GM19395 (cell line): ENCODE measurements at regions not wholly inside any gene's neighbourhood (a gene's known extent, or its start where the extent isn't known, plus 50 kb on each side); places are given as distances from the start of the nearest gene placed in this dataset.

ENCODE experiments used
- ATAC-seq: cut with Tn5 transposase; IDR thresholded peaks from one replicate; pipeline ENCODE4 v1.9.1; 2021; ENCODE audit warnings: mild to moderate bottlenecking, moderate library complexity; ENCODE audit not compliant: unreplicated experiment

GRCh38 chr10:118537623-118538022, 57.8 kb downstream of the PRLHR start:
- no peak for ATAC-seq

GRCh38 chr10:118534136-118534535, 61.3 kb downstream of the PRLHR start:
- ATAC-seq: no peak

- ATAC-seq: no peak
Observed at GRCh38 chr10:118531105-118531852, 64.2 kb downstream of the PRLHR start.

DNA sequence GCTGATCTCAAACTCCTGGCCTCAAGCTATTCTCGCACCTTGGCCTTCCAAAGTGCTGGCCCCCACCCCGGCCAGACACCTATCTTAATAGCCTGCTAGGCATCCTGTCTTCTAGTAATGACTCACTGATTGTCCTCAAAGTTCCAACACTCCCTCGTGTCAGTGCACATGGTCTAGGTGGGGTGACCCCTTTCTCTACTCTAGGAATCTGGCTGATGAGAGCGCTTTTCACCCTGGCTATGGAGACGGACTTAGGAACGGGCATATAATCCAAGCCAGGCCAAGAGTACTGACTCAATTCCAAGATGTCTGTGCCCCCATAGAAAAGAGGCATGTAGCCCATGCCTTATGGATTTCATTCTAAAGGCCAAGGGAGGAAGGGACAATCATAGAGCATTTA, 67.0 kb downstream of the PRLHR start:
- no peak for ATAC-seq

GRCh38 chr10:118523775-118524174, 71.7 kb downstream of the PRLHR start:
- no peak for ATAC-seq

DNA sequence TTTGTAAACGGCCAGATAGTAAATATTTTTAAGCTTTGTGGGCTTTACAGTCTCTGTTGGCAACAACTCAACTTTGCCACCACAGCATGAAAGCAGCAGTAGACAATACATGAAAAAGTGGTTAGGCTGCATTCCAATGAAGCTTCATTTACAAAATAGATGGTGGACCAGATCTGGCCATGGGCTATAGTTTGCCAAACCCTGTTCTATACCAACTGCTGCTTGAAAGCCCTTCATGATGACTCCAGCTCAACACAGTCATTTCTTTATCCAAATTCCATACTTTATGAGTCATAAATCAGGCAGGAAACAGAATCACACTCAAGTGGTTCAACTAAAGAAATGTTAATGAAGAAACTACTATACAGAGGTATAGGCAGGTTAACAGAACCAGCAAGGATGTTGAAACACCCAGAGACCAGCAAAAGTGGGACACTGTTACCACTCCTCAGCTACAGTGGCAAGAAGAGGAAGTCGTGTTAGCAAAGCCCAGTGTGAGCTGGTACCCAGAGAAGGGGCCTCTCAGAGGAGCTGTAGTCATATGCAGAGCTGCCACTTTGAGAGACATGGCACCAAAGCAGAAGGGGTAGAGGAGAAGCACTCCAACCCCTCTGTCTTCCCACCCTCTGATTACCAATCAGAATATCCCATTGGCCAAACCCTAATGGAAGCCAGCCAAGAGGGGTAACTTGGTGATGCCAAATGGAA, 72.5 kb downstream of the PRLHR start:
- ATAC-seq: no peak

- ATAC-seq: no peak
Observed at GRCh38 chr10:118521415-118522117, 73.9 kb downstream of the PRLHR start.

GRCh38 chr10:118520116-118520742, 75.2 kb downstream of the PRLHR start:
- no peak for ATAC-seq

GRCh38 chr10:118518095-118518494, 77.4 kb downstream of the PRLHR start:
- no peak for ATAC-seq

DNA sequence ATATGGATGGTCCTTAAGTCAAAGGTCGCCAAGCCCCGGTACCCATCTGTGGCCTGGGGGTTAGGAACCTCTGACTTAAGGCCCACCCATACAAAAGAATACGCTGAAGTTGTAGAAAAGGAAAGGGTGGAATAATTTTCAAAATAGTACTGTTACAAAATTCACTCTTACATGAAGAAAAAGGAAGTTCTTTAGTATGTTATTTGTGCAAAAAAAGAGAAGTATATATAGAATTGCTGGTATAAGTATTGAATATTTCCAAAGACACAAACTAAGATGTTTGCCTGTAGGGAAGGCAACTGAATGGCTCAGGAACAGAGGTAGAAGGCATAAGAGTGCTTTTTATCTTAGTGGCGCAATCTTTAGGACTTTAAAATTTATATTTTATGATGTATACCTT, 78.7 kb downstream of the PRLHR start:
- ATAC-seq: no peak

- no peak for ATAC-seq
Observed at GRCh38 chr10:118513174-118513573, 82.3 kb downstream of the PRLHR start.

DNA sequence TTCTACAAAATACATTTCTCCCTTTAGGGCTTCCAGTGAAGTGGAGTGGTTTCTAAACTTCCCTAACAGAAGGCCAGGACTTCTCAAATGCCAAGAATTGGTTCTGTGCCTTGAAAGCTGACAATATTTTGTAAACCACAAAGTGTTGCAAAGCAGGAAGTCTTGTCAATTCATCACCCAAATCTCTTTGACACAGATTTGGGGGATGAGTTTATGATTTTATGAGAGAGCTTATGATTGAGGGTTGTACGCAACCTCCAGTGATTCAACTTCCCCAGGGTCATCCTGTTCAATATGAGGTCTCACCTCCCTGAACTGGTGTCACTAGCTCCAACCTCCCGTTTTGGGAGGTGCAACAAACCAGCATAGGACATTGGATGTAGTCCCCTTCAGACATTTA, 83.7 kb downstream of the PRLHR start:
- no peak for ATAC-seq

DNA sequence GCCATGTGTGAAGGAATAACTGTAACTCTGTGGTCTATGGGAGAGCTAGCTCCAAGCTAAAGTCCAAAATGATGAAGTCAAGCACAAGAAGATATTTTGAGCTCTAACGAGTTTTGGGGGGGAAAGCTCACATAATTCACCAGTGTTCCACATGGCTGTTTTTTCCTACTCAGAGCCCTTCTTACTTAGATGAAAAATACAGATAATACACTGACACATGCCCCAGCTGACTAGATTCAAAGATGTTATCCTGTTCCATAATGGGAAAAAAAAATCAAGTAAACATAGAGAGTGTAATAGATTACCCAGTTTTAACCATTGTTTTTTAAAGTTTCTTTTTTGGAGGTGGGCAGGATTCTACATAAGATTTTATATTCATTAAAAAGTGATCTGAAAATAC, 86.6 kb downstream of the PRLHR start:
- no peak for ATAC-seq

DNA sequence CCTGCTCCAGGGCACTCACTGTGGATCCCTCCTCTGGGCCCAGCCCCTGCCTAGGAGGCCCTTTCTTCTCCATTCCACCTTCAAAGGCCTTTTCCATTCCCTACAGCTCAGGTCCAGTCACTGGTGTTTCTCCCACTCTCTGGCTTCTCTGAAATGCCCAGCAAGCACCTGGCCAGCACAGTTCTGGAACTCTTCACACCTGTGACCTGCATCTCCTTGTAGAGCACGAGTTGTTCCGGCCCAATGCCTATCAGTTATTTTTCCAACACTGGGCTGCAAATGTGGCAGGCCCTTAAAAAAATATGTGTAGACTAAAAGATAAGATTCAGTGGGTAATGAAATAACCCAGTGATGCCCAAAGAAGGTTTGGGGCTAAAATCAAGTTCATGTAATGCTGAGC, 87.1 kb downstream of the PRLHR start:
- ATAC-seq: no peak

DNA sequence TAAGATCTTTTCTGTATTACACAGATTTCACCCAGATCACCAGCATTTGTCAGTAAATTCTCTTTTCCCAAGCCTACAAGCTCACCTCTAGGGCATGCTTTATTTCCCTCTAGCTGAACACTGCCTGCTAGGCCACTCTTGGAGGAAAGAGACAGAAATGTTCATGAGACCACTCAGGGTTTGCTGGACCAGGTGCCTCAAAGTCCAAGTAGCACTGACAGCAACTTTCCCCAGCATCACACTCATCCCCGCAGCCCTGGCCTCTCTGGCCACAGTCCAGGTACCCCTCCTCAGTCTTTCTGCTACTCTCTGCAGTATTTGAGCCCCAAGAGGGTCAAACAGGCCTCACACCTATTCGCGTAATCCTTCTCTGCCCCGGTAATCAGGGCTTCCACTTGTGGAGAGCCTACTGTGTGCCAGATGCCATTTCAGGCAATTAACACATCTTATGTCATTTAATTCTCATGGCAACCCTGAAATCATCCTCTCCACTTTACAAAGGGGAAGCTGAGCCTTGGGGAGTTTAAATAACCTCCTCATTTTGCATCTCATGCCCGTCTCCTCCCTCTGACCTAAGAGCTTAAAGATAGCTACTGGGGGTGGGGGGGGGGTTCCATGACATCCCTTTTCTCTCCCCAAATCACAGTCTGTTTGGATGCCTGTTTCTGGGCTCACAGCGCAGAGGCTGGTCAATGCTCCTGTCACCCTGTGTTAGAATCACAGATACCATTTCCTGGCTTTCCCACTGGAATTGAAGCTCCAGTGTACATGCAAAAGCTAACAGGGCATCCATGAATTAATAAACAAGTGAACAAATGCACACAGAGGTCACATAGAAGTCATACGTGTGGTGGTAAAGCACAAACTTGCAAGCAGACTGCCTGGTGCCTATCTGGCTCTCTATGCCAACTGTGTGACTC, 88.5 kb downstream of the PRLHR start:
- no peak for ATAC-seq

GRCh38 chr10:118505363-118505762, 90.1 kb downstream of the PRLHR start:
- no peak for ATAC-seq

GRCh38 chr10:118504467-118505205, 90.8 kb downstream of the PRLHR start:
- no peak for ATAC-seq

GRCh38 chr10:118504044-118504443, 91.4 kb downstream of the PRLHR start:
- no peak for ATAC-seq

- ATAC-seq: no peak
Observed at GRCh38 chr10:118503192-118503591, 92.3 kb downstream of the PRLHR start.
